DOHH2 (cell line): ENCODE measurements at regions not wholly inside any gene's neighbourhood (a gene's known extent, or its start where the extent isn't known, plus 50 kb on each side); places are given as distances from the start of the nearest gene placed in this dataset.

Experiments
- H3F3A ChIP-seq: fragments of 200-600 bp; sonication (generic), shearing (Covaris generic); 2 replicates; pipeline ENCODE4 v1.6.0; 2016; ENCODE audit warnings: antibody characterized with exemption, mild to moderate bottlenecking; ENCODE audit not compliant: control insufficient read depth, insufficient read depth
- H3K27ac ChIP-seq: fragments of 200-600 bp; sonication (generic); 2 replicates; pipeline ENCODE4 v1.5.1; 2014; ENCODE audit warnings: low read depth, mild to moderate bottlenecking, low read length, moderate library complexity
- H3K27me3 ChIP-seq: fragments of 200-600 bp; sonication (generic); 2 replicates; pipeline ENCODE4 v1.6.1; 2014; ENCODE audit warnings: mild to moderate bottlenecking, low read length, mixed read lengths; ENCODE audit not compliant: control insufficient read depth
- H3K36me3 ChIP-seq: fragments of 200-600 bp; sonication (generic); 2 replicates; pipeline ENCODE4 v1.6.1; 2014; ENCODE audit warnings: mild to moderate bottlenecking, low read length, moderate library complexity, mixed read lengths; ENCODE audit not compliant: control insufficient read depth
- H3K4me1 ChIP-seq: fragments of 200-600 bp; sonication (generic); 2 replicates; pipeline ENCODE4 v1.6.1; 2014; ENCODE audit warnings: mild to moderate bottlenecking, low read length, mixed read lengths; ENCODE audit not compliant: control insufficient read depth
- H3K4me2 ChIP-seq: fragments of 200-600 bp; sonication (generic); 2 replicates; pipeline ENCODE4 v1.6.0; 2014; ENCODE audit warnings: mild to moderate bottlenecking, low read length, moderate library complexity
- H3K4me3 ChIP-seq: fragments of 200-600 bp; sonication (generic); 2 replicates; pipeline ENCODE4 v1.5.1; 2014; ENCODE audit warnings: mild to moderate bottlenecking, low read length, mixed read lengths
- H3K79me2 ChIP-seq: fragments of 200-600 bp; sonication (generic); 2 replicates; pipeline ENCODE4 v1.6.1; 2014; ENCODE audit warnings: mild to moderate bottlenecking, low read length, mixed read lengths; ENCODE audit not compliant: control insufficient read depth
- H3K9me2 ChIP-seq: fragments of 200-600 bp; sonication (generic); replicated peaks from 2 replicates; pipeline ENCODE4 v1.6.1; 2014; ENCODE audit warnings: mild to moderate bottlenecking, low read length, mixed read lengths; ENCODE audit not compliant: control insufficient read depth
- H3K9me3 ChIP-seq: fragments of 200-600 bp; sonication (generic); 2 replicates; pipeline ENCODE4 v1.6.1; 2014; ENCODE audit warnings: antibody characterized with exemption, low read length, mixed read lengths; ENCODE audit not compliant: control insufficient read depth, insufficient read depth
- H4K20me1 ChIP-seq: fragments of 200-600 bp; sonication (generic); 2 replicates; pipeline ENCODE4 v1.6.0; 2014; ENCODE audit warnings: low read depth, mild to moderate bottlenecking, antibody characterized with exemption, low read length, moderate library complexity; ENCODE audit not compliant: control insufficient read depth, insufficient read depth
- EZH2phosphoT487 ChIP-seq: fragments of 200-600 bp; sonication (generic); IDR thresholded peaks from 2 replicates; pipeline ENCODE4 v1.6.1; 2017; ENCODE audit warnings: borderline replicate concordance, mild to moderate bottlenecking, antibody characterized with exemption, low read length, moderate library complexity, mixed read lengths
- TF ChIP-seq, protein P1 (sequence below): fragments of 200-600 bp; sonication (generic); IDR thresholded peaks from one replicate; pipeline ENCODE4 v1.5.1; 2014; ENCODE audit warnings: antibody characterized with exemption, mild to moderate bottlenecking, low read depth, low read length; ENCODE audit not compliant: poor library complexity, severe bottlenecking

DNA sequence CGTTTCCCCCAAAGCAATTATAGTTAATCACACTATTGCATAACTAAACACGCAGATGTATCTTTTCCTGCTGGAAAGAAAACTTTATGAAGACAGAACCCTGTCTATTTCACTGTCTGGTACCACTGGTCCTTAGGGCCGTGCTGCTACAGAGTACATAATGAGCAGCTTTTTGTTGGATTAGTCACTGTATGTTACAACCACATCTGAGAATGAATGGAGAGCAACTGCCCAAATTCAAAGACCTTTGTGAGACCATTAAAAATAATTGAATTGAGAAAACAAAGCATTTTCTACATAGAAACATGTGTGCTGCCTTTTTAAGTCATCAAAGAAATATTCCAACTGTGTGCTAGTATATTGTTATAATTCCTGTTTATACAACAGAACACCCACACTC, 111.3 kb upstream of the SORCS1 start:
- Histone ChIP-seq H3K79me2 (no peaks in the 10 kb centered on the region), H3K4me3 (no peak overlapping the region), H3K4me1 (no peaks in the 10 kb centered on the region), H3K36me3 (no peaks in the 10 kb centered on the region), H4K20me1 (no peaks in the 10 kb centered on the region), H3K27me3 (no peaks in the 10 kb centered on the region), H3K9me3 (no peaks in the 10 kb centered on the region; the same call in 1 of the 2 replicates), H3F3A (no peaks in the 10 kb centered on the region), H3K27ac (no peak overlapping the region), H3K9me2 (no peaks in the 10 kb centered on the region), H3K4me2 (no peak overlapping the region)
- no peak for TF ChIP-seq EZH2phosphoT487
- TF ChIP-seq, protein P1, sequence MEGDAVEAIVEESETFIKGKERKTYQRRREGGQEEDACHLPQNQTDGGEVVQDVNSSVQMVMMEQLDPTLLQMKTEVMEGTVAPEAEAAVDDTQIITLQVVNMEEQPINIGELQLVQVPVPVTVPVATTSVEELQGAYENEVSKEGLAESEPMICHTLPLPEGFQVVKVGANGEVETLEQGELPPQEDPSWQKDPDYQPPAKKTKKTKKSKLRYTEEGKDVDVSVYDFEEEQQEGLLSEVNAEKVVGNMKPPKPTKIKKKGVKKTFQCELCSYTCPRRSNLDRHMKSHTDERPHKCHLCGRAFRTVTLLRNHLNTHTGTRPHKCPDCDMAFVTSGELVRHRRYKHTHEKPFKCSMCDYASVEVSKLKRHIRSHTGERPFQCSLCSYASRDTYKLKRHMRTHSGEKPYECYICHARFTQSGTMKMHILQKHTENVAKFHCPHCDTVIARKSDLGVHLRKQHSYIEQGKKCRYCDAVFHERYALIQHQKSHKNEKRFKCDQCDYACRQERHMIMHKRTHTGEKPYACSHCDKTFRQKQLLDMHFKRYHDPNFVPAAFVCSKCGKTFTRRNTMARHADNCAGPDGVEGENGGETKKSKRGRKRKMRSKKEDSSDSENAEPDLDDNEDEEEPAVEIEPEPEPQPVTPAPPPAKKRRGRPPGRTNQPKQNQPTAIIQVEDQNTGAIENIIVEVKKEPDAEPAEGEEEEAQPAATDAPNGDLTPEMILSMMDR = no peak

GRCh38 chr10:107269626-107270025, 105.1 kb upstream of the SORCS1 start:
- Histone ChIP-seq H3K4me1 (no peaks in the 10 kb centered on the region), H3K9me3 (no peaks in the 10 kb centered on the region; the same call in 1 of the 2 replicates), H3K27me3 (no peaks in the 10 kb centered on the region), H3K36me3 (no peaks in the 10 kb centered on the region), H4K20me1 (no peaks in the 10 kb centered on the region), H3K4me2 (no peak overlapping the region), H3F3A (no peaks in the 10 kb centered on the region), H3K27ac (no peak overlapping the region), H3K79me2 (no peaks in the 10 kb centered on the region), H3K4me3 (no peak overlapping the region), H3K9me2 (no peaks in the 10 kb centered on the region)
- no peak for TF ChIP-seq EZH2phosphoT487
- TF ChIP-seq, protein P1 = no peak

DNA sequence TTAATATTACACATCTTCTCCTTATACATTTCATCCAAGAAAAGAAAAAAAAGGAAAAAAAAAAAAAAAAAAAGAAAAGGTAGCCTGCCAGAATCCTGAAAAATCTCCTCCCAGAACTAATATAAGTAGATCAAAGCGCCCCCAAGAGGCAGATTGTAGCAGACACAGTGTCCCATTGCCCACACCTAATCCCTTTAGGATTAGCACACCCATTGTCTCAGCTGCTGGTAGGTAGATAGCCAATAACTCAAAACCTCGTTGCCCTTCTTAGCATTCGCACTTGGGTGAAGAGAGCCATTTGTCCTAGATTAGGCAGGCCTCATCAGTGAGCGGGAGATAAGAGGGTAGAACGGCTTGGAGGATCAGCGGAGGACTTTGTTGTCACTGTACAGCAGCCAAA, 100.2 kb upstream of the SORCS1 start:
- Histone ChIP-seq H3K9me3 (no peaks in the 10 kb centered on the region; the same call in 1 of the 2 replicates), H3K79me2 (no peaks in the 10 kb centered on the region), H3K36me3 (no peaks in the 10 kb centered on the region), H3K27me3 (no peaks in the 10 kb centered on the region), H3K27ac (no peak overlapping the region), H3K9me2 (no peaks in the 10 kb centered on the region), H3K4me3 (no peak overlapping the region), H3K4me1 (no peaks in the 10 kb centered on the region), H4K20me1 (no peaks in the 10 kb centered on the region), H3F3A (no peaks in the 10 kb centered on the region), H3K4me2 (no peak overlapping the region)
- TF ChIP-seq, protein P1 = no peak
- TF ChIP-seq EZH2phosphoT487 = no peak

- Histone ChIP-seq H3K27me3 (no peaks in the 10 kb centered on the region), H4K20me1 (no peaks in the 10 kb centered on the region), H3K79me2 (no peaks in the 10 kb centered on the region), H3K4me1 (no peaks in the 10 kb centered on the region), H3K9me2 (no peaks in the 10 kb centered on the region), H3K4me2 (no peak overlapping the region), H3K9me3 (no peaks in the 10 kb centered on the region), H3K4me3 (no peak overlapping the region), H3K36me3 (no peaks in the 10 kb centered on the region), H3F3A (no peaks in the 10 kb centered on the region), H3K27ac (no peak overlapping the region)
- TF ChIP-seq, protein P1 = no peak
- TF ChIP-seq EZH2phosphoT487 = no peak
Measured at GRCh38 chr10:107244122-107244521, 79.6 kb upstream of the SORCS1 start.
